SK-N-SH (cell line): ENCODE measurements at regions not wholly inside any gene's neighbourhood (a gene's known extent, or its start where the extent isn't known, plus 50 kb on each side); places are given as distances from the start of the nearest gene placed in this dataset.
"Not testable (repeated sequence)": the region's sequence is repeated elsewhere in the genome, so short reads cannot be mapped to it uniquely, and the experiment has no call there.

Source experiments
- CHD2 ChIP-seq: fragments of 150-350 bp; IDR thresholded peaks from 2 replicates; pipeline ENCODE4 v1.6.1; 2018; ENCODE audit warnings: low read length; ENCODE audit not compliant: partially characterized antibody
- MXI1 ChIP-seq: IDR thresholded peaks from 2 replicates; pipeline ENCODE4 v1.6.1; 2012; ENCODE audit warnings: mild to moderate bottlenecking, low read depth, low read length, improper control_type of control experiment
- POLR2AphosphoS5 ChIP-seq: IDR thresholded peaks from 2 replicates; pipeline ENCODE4 v1.6.1; 2012; ENCODE audit warnings: low read depth, low read length
- SMC3 ChIP-seq: IDR thresholded peaks from 2 replicates; pipeline ENCODE4 v1.6.1; 2012; ENCODE audit warnings: low read depth, low read length, improper control_type of control experiment
- TF ChIP-seq, protein P1 (sequence below): IDR thresholded peaks from 2 replicates; pipeline ENCODE4 v1.6.1; 2012; ENCODE audit warnings: mild to moderate bottlenecking, low read depth, low read length, moderate library complexity
- TF ChIP-seq, protein P2 (sequence below): fragments of 200-600 bp; sonication (generic); IDR thresholded peaks from 2 replicates; pipeline ENCODE4 v1.6.1; 2017; ENCODE audit warnings: antibody characterized with exemption, mild to moderate bottlenecking, moderate library complexity
- TF ChIP-seq, protein P3 (sequence below): fragments of 150-350 bp; IDR thresholded peaks from 2 replicates; pipeline ENCODE4 v1.6.1; 2017; ENCODE audit warnings: antibody characterized with exemption, low read length, low read depth, borderline replicate concordance

DNA sequence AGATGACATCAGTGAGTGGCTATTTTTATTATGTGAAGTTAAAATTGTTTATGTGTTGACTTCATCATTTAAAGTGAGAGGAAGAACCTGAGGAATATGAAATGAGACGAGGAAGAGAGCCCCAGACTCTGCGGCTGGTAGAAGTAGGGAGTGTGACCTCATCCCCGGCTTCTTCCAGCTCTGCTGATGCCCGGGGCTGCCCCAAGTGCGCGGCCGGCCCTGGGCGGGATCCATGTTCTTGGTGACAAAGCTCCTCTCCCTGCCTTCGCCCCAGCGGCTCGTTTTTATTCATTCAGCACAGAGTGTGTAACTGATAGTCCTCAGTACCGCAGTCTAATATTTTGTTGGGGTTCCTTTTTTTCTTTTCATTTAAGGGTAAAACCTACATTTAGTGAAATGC, 185.5 kb upstream of the GOLGA6L22 start:
- TF ChIP-seq POLR2AphosphoS5, SMC3, MXI1, CHD2: not testable (repeated sequence)
- TF ChIP-seq, protein P1, sequence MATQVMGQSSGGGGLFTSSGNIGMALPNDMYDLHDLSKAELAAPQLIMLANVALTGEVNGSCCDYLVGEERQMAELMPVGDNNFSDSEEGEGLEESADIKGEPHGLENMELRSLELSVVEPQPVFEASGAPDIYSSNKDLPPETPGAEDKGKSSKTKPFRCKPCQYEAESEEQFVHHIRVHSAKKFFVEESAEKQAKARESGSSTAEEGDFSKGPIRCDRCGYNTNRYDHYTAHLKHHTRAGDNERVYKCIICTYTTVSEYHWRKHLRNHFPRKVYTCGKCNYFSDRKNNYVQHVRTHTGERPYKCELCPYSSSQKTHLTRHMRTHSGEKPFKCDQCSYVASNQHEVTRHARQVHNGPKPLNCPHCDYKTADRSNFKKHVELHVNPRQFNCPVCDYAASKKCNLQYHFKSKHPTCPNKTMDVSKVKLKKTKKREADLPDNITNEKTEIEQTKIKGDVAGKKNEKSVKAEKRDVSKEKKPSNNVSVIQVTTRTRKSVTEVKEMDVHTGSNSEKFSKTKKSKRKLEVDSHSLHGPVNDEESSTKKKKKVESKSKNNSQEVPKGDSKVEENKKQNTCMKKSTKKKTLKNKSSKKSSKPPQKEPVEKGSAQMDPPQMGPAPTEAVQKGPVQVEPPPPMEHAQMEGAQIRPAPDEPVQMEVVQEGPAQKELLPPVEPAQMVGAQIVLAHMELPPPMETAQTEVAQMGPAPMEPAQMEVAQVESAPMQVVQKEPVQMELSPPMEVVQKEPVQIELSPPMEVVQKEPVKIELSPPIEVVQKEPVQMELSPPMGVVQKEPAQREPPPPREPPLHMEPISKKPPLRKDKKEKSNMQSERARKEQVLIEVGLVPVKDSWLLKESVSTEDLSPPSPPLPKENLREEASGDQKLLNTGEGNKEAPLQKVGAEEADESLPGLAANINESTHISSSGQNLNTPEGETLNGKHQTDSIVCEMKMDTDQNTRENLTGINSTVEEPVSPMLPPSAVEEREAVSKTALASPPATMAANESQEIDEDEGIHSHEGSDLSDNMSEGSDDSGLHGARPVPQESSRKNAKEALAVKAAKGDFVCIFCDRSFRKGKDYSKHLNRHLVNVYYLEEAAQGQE: not testable (repeated sequence)
- TF ChIP-seq, protein P2, sequence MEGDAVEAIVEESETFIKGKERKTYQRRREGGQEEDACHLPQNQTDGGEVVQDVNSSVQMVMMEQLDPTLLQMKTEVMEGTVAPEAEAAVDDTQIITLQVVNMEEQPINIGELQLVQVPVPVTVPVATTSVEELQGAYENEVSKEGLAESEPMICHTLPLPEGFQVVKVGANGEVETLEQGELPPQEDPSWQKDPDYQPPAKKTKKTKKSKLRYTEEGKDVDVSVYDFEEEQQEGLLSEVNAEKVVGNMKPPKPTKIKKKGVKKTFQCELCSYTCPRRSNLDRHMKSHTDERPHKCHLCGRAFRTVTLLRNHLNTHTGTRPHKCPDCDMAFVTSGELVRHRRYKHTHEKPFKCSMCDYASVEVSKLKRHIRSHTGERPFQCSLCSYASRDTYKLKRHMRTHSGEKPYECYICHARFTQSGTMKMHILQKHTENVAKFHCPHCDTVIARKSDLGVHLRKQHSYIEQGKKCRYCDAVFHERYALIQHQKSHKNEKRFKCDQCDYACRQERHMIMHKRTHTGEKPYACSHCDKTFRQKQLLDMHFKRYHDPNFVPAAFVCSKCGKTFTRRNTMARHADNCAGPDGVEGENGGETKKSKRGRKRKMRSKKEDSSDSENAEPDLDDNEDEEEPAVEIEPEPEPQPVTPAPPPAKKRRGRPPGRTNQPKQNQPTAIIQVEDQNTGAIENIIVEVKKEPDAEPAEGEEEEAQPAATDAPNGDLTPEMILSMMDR: not testable (repeated sequence)
- TF ChIP-seq, protein P3, sequence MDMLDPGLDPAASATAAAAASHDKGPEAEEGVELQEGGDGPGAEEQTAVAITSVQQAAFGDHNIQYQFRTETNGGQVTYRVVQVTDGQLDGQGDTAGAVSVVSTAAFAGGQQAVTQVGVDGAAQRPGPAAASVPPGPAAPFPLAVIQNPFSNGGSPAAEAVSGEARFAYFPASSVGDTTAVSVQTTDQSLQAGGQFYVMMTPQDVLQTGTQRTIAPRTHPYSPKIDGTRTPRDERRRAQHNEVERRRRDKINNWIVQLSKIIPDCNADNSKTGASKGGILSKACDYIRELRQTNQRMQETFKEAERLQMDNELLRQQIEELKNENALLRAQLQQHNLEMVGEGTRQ: not testable (repeated sequence)
